CD4-positive, alpha-beta T cell treated with Interleukin-12 subunit alpha and Interleukin-12 subunit beta, for 1 hour (primary cell): ENCODE measurements at regions not wholly inside any gene's neighbourhood (a gene's known extent, or its start where the extent isn't known, plus 50 kb on each side); places are given as distances from the start of the nearest gene placed in this dataset.
"Not testable (repeated sequence)": the region's sequence is repeated elsewhere in the genome, so short reads cannot be mapped to it uniquely, and the experiment has no call there.

Source experiments
- DNase-seq: peaks from one replicate; pipeline ENCODE4 v3.0.0-alpha.2; 2020

- no peak for DNase-seq
Observed at GRCh38 chr14:55848964-55849363, 269.0 kb downstream of the KTN1 start.

- no peak for DNase-seq
Observed at GRCh38 chr14:55849833-55850232, 268.4 kb upstream of the PELI2 start.

GRCh38 chr14:55850825-55851241 lies 267.4 kb upstream of the PELI2 start:
- DNase-seq: no peak

- no peak for DNase-seq
Observed at GRCh38 chr14:55851301-55851700, 266.9 kb upstream of the PELI2 start.

- no peak for DNase-seq
Observed at GRCh38 chr14:55851961-55852360, 266.2 kb upstream of the PELI2 start.

GRCh38 chr14:55855751-55856150 lies 262.5 kb upstream of the PELI2 start:
- DNase-seq: no peak

- no peak for DNase-seq
Observed at GRCh38 chr14:55858604-55859003, 259.6 kb upstream of the PELI2 start.

GRCh38 chr14:55861561-55861960 lies 256.6 kb upstream of the PELI2 start:
- not testable (repeated sequence) for DNase-seq

GRCh38 chr14:55864890-55865655 lies 253.1 kb upstream of the PELI2 start:
- no peak for DNase-seq

- DNase-seq: no peak
Observed at GRCh38 chr14:55867311-55867710, 250.9 kb upstream of the PELI2 start.

- DNase-seq: no peak
Observed at GRCh38 chr14:55867719-55868118, 250.5 kb upstream of the PELI2 start.

- DNase-seq: no peak
Observed at GRCh38 chr14:55869397-55870049, 248.7 kb upstream of the PELI2 start.

- DNase-seq: no peak
Observed at GRCh38 chr14:55873169-55873568, 245.0 kb upstream of the PELI2 start.

GRCh38 chr14:55874785-55875184 lies 243.4 kb upstream of the PELI2 start:
- DNase-seq: no peak

GRCh38 chr14:55877942-55878341 lies 240.3 kb upstream of the PELI2 start:
- no peak for DNase-seq

- no peak for DNase-seq
Observed at GRCh38 chr14:55881577-55882241, 236.5 kb upstream of the PELI2 start.

GRCh38 chr14:55884819-55885218 lies 233.4 kb upstream of the PELI2 start:
- DNase-seq: no peak

- DNase-seq: no peak
Observed at GRCh38 chr14:55889124-55889523, 229.1 kb upstream of the PELI2 start.

- DNase-seq: no peak
Observed at GRCh38 chr14:55891692-55892091, 226.5 kb upstream of the PELI2 start.

GRCh38 chr14:55892906-55893305 lies 225.3 kb upstream of the PELI2 start:
- no peak for DNase-seq

GRCh38 chr14:55893705-55894104 lies 224.5 kb upstream of the PELI2 start:
- DNase-seq: no peak

GRCh38 chr14:55897031-55897430 lies 221.2 kb upstream of the PELI2 start:
- no peak for DNase-seq

GRCh38 chr14:55898938-55899337 lies 219.3 kb upstream of the PELI2 start:
- DNase-seq: no peak

GRCh38 chr14:55899531-55899930 lies 218.7 kb upstream of the PELI2 start:
- DNase-seq: no peak
